T-helper 1 cell (primary cell): ENCODE measurements at regions not wholly inside any gene's neighbourhood (a gene's known extent, or its start where the extent isn't known, plus 50 kb on each side); places are given as distances from the start of the nearest gene placed in this dataset.
"Not testable (repeated sequence)": the region's sequence is repeated elsewhere in the genome, so short reads cannot be mapped to it uniquely, and the experiment has no call there.

Experiments
- DNase-seq, 5 donors: peaks; one replicate each; pipeline ENCODE4 v3.0.0-alpha.2; 2012 to 2020

GRCh38 chr2:155879900-155880299, 452.6 kb downstream of the NR4A2 start:
- DNase-seq: not testable (repeated sequence)

- no peak for DNase-seq
These were observed 460.1 kb downstream of the NR4A2 start for GRCh38 chr2:155872396-155872795.

- no peak for DNase-seq
These were observed 460.6 kb downstream of the NR4A2 start for GRCh38 chr2:155871940-155872339.

- DNase-seq: no peak
These were observed 465.0 kb downstream of the NR4A2 start for GRCh38 chr2:155867564-155867963.

GRCh38 chr2:155866477-155866876, 466.0 kb downstream of the NR4A2 start:
- no peak for DNase-seq

GRCh38 chr2:155852156-155852555, 480.4 kb downstream of the NR4A2 start:
- no peak for DNase-seq

GRCh38 chr2:155846259-155846658, 486.3 kb downstream of the NR4A2 start:
- DNase-seq: no peak

- no peak for DNase-seq
These were observed 488.1 kb downstream of the NR4A2 start for GRCh38 chr2:155844461-155844860.

- DNase-seq: no peak
These were observed 490.4 kb downstream of the NR4A2 start for GRCh38 chr2:155842103-155842502.

- DNase-seq: no peak
These were observed 491.1 kb downstream of the NR4A2 start for GRCh38 chr2:155841442-155841841.

GRCh38 chr2:155840661-155841060, 491.9 kb downstream of the NR4A2 start:
- no peak for DNase-seq

GRCh38 chr2:155839991-155840390, 492.5 kb downstream of the NR4A2 start:
- no peak for DNase-seq

GRCh38 chr2:155839436-155839835, 493.1 kb downstream of the NR4A2 start:
- DNase-seq: no peak

- DNase-seq: no peak
These were observed 496.1 kb downstream of the NR4A2 start for GRCh38 chr2:155836439-155836838.

GRCh38 chr2:155830817-155831579, 501.5 kb downstream of the NR4A2 start:
- DNase-seq: no peak

GRCh38 chr2:155830351-155830750, 502.2 kb downstream of the NR4A2 start:
- DNase-seq: no peak

GRCh38 chr2:155825876-155826275, 506.6 kb downstream of the NR4A2 start:
- no peak for DNase-seq

- no peak for DNase-seq
These were observed 516.7 kb downstream of the NR4A2 start for GRCh38 chr2:155815851-155816250.

- DNase-seq: no peak
These were observed 517.2 kb downstream of the NR4A2 start for GRCh38 chr2:155815275-155815674.

GRCh38 chr2:155810411-155810810, 522.1 kb downstream of the NR4A2 start:
- no peak for DNase-seq

- no peak for DNase-seq
These were observed 529.6 kb downstream of the NR4A2 start for GRCh38 chr2:155802888-155803287.

GRCh38 chr2:155792666-155793065, 539.9 kb downstream of the NR4A2 start:
- no peak for DNase-seq

GRCh38 chr2:155770516-155770915, 562.0 kb downstream of the NR4A2 start:
- DNase-seq: no peak

- no peak for DNase-seq
These were observed 566.0 kb downstream of the NR4A2 start for GRCh38 chr2:155766342-155767115.
